Lower leg skin (tissue), 3 donors: ENCODE measurements at regions not wholly inside any gene's neighbourhood (a gene's known extent, or its start where the extent isn't known, plus 50 kb on each side); places are given as distances from the start of the nearest gene placed in this dataset.

ENCODE experiments used
- CTCF ChIP-seq, 3 donors: fragments of 450-650 bp; IDR thresholded peaks; one replicate each; pipeline ENCODE4 v1.5.1; 2016; ENCODE audit warnings: antibody characterized with exemption in 3 of 3, mild to moderate bottlenecking in 3 of 3, moderate library complexity in 2 of 3
- POLR2A ChIP-seq, 2 donors: fragments of 450-650 bp; IDR thresholded peaks; one replicate each; pipeline ENCODE4 v1.6.1; 2016 to 2017; ENCODE audit warnings: antibody characterized with exemption in 2 of 2, mild to moderate bottlenecking in 1 of 2, moderate library complexity in 1 of 2

GRCh38 chr10:3472287-3473051, 299.9 kb upstream of the PITRM1 start:
- TF ChIP-seq CTCF (IDR thresholded peaks at IDR 0.05) (no peak), POLR2A (IDR thresholded peaks at IDR 0.05) (no peak)
